SK-N-SH (cell line): ENCODE measurements at regions not wholly inside any gene's neighbourhood (a gene's known extent, or its start where the extent isn't known, plus 50 kb on each side); places are given as distances from the start of the nearest gene placed in this dataset.
"Not testable (repeated sequence)": the region's sequence is repeated elsewhere in the genome, so short reads cannot be mapped to it uniquely, and the experiment has no call there.

ENCODE experiments used
- CTCF ChIA-PET: fragments of 300-600, 350-600 bp; formaldehyde crosslinking; extraction: SDS; loops from one replicate; lab custom pipeline; 2021; lab: Yijun Ruan, JAX
- POLR2A ChIA-PET: fragments of 350-600 bp; sonication (Branson Sonifier 250); formaldehyde crosslinking; extraction: SDS; loops from one replicate; lab custom pipeline; 2020; ENCODE audit warnings: antibody characterized with exemption, inconsistent platforms; lab: Yijun Ruan, JAX
- DNase-seq: peaks from one replicate; pipeline ENCODE4 v3.0.0; 2012
- H2AFZ ChIP-seq: fragments of 200-600 bp; sonication (generic); 2 replicates; pipeline ENCODE4 v1.8.1; 2016; ENCODE audit warnings: antibody characterized with exemption, mild to moderate bottlenecking, low read depth
- H3F3A ChIP-seq: fragments of 200-600 bp; sonication (generic); replicated peaks from 2 replicates; pipeline ENCODE3; 2016; ENCODE audit warnings: antibody characterized with exemption, mild to moderate bottlenecking; ENCODE audit not compliant: insufficient read depth
- H3K27ac ChIP-seq, 2 experiments: fragments of 200-500 bp in 1 of 2; fragments of 200-600 bp in 1 of 2; sonication (Bioruptor generic) in 1 of 2; sonication (generic), shearing (Covaris generic) in 1 of 2; 2 replicates each; pipeline versions ENCODE4 v1.5.1 to v1.6.1; 2014 to 2016; ENCODE audit warnings: low read depth in 2 of 2, inconsistent platforms in 1 of 2, low read length in 1 of 2, mild to moderate bottlenecking in 1 of 2, mixed read lengths in 1 of 2
- H3K27me3 ChIP-seq: fragments of 200-600 bp; sonication (generic), shearing (Covaris generic); 2 replicates; pipeline ENCODE4 v1.6.1; 2016; ENCODE audit warnings: mixed run types; ENCODE audit not compliant: insufficient read depth
- H3K36me3 ChIP-seq, 2 experiments: fragments of 200-500 bp in 1 of 2; fragments of 200-600 bp in 1 of 2; sonication (Bioruptor generic) in 1 of 2; sonication (generic) in 1 of 2; replicated peaks in 1 of 2; 2 replicates each; pipeline versions ENCODE3 to v1.5.1; 2014 to 2016; ENCODE audit warnings: low read length in 1 of 2, mild to moderate bottlenecking in 1 of 2; ENCODE audit not compliant: insufficient read depth in 2 of 2, control insufficient read depth in 1 of 2
- H3K4me1 ChIP-seq, 2 experiments: fragments of 200-500 bp in 1 of 2; fragments of 200-600 bp in 1 of 2; sonication (Bioruptor generic) in 1 of 2; sonication (generic), shearing (Covaris generic) in 1 of 2; 2 replicates each; pipeline versions ENCODE4 v1.5.1 to v1.6.1; 2014 to 2016; ENCODE audit warnings: low read depth in 1 of 2, low read length in 1 of 2, mixed run types in 1 of 2; ENCODE audit not compliant: insufficient read depth in 2 of 2, control insufficient read depth in 1 of 2
- H3K4me2 ChIP-seq: fragments of 200-600 bp; sonication (generic), shearing (Covaris generic); 2 replicates; pipeline ENCODE4 v1.6.1; 2017; ENCODE audit warnings: mixed run types
- H3K4me3 ChIP-seq, 2 experiments: fragments of 200-500 bp in 1 of 2; fragments of 200-600 bp in 1 of 2; sonication (Bioruptor generic) in 1 of 2; sonication (generic), shearing (Covaris generic) in 1 of 2; 2 replicates each; pipeline versions ENCODE4 v1.5.1 to v1.8.1; 2014 to 2016; ENCODE audit warnings: low read depth in 2 of 2, inconsistent platforms in 1 of 2, low read length in 1 of 2, mild to moderate bottlenecking in 1 of 2, mixed read lengths in 1 of 2, moderate library complexity in 1 of 2
- H3K79me2 ChIP-seq: fragments of 200-600 bp; sonication (generic); 2 replicates; pipeline ENCODE4 v1.8.1; 2017; ENCODE audit warnings: mild to moderate bottlenecking; ENCODE audit not compliant: insufficient read depth
- H3K9ac ChIP-seq: fragments of 200-600 bp; sonication (generic); 2 replicates; pipeline ENCODE4 v1.6.1; 2017; ENCODE audit warnings: mixed run types
- H3K9me2 ChIP-seq: fragments of 200-600 bp; sonication (generic); 2 replicates; pipeline ENCODE4 v1.6.1; 2017; ENCODE audit warnings: mixed run types
- H3K9me3 ChIP-seq: fragments of 200-600 bp; sonication (generic); 2 replicates; pipeline ENCODE4 v1.6.1; 2017; ENCODE audit warnings: mixed run types, mild to moderate bottlenecking, moderate library complexity
- H4K20me1 ChIP-seq: fragments of 200-600 bp; sonication (generic); 2 replicates; pipeline ENCODE4 v1.6.1; 2017; ENCODE audit warnings: mild to moderate bottlenecking, mixed run types; ENCODE audit not compliant: insufficient read depth
- ELF1 ChIP-seq: IDR thresholded peaks from 2 replicates; pipeline ENCODE4 v1.4.0; 2012
- WGBS: methylation state at CpG from one replicate; pipeline ENCODE4 v1.1.6; 2017; ENCODE audit warnings: low lambda C conversion rate; 5-methylcytosine and 5-hydroxymethylcytosine counted together
- TF ChIP-seq, protein P1 (sequence below): IDR thresholded peaks from 2 replicates; pipeline ENCODE4 v1.4.0; 2012; ENCODE audit warnings: low read depth
- TF ChIP-seq, protein P2 (sequence below): fragments of 200-600 bp; sonication (generic); IDR thresholded peaks from 2 replicates; pipeline ENCODE4 v1.6.1; 2017; ENCODE audit warnings: antibody characterized with exemption, mild to moderate bottlenecking, moderate library complexity

DNA sequence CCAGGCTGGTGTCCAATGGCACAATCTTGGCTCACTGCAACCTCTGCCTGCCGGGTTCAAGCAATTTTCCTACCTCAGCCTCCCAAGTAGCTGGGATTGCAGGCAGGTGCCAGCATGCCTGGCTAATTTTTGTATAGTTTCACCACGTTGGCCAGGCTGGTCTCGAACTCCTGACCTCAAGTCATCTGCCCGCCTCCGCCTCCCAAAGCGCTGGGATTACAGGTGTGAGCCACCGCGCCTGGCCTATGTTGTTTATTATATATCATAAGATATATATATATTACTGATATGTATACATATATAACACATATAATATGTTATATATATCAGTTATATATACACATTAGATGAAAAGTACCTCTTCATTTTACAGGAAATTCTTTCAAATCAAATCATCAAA is 914.7 kb downstream of the FOXD4L5 start:
- CTCF ChIA-PET, H3K4me2 ChIP-seq, H3K79me2 ChIP-seq, H3K9me3 ChIP-seq, H3K36me3 ChIP-seq, H4K20me1 ChIP-seq, H3K9ac ChIP-seq, H3K27ac ChIP-seq, H3K4me3 ChIP-seq, H3K4me1 ChIP-seq, H3F3A ChIP-seq, DNase-seq, H3K9me2 ChIP-seq, POLR2A ChIA-PET, H2AFZ ChIP-seq, H3K27me3 ChIP-seq: not testable (repeated sequence)
- 66% methylated on average over 7 of the region's 8 CpGs for WGBS

DNA sequence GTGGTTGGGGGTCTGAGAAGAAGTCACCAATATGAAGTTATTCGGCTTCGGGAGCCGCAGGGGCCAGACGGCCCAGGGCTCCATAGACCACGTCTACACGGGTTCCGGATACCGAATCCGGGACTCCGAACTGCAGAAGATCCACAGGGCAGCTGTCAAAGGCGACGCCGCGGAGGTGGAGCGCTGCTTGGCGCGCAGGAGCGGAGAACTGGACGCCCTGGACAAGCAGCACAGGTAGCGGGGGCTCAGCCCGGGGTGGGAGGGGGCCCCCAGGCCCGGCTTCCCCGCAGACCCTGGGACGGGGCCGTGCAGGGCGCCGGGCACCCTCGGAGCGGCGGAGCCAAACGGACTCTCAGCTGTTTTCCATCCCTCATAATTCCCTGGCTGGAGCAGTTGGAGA is 915.4 kb downstream of the FOXD4L5 start:
- H3K9me2 ChIP-seq, H3K27me3 ChIP-seq, DNase-seq, H3K79me2 ChIP-seq, H2AFZ ChIP-seq, H3K4me3 ChIP-seq, H3K27ac ChIP-seq, H3K4me1 ChIP-seq, H3K9ac ChIP-seq, H3F3A ChIP-seq, H4K20me1 ChIP-seq, H3K36me3 ChIP-seq, CTCF ChIA-PET, H3K4me2 ChIP-seq, H3K9me3 ChIP-seq, POLR2A ChIA-PET: not testable (repeated sequence)
- no CpG with 5 or more reads among the region's 31 CpGs for WGBS

DNA sequence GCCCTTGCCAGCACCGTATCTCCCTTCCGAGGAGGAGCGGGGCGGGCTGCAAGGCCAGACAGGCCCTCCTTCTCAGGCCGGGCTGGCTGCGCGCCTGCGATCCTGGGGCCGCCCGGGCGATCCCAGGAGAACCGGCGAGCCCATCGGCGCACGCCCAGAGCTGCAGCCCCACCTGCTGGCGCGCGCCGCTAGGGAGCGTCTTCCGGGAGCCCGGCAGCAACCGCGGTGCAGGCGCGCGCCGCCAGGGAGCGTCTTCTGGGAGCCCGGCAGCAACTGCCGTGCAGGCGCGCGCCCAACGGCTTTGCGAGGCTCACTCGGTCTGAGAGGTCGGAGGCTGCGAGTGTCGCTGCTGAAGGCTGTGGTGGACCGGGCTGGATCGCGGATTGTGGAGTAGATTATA is 915.9 kb downstream of the FOXD4L5 start:
- H3K36me3 ChIP-seq, H3K9me2 ChIP-seq, H3K9ac ChIP-seq, POLR2A ChIA-PET, H3K9me3 ChIP-seq, H3K79me2 ChIP-seq, H4K20me1 ChIP-seq, H3K4me1 ChIP-seq, H3K27me3 ChIP-seq, H3F3A ChIP-seq, DNase-seq, H3K4me2 ChIP-seq, CTCF ChIA-PET, H3K27ac ChIP-seq, H2AFZ ChIP-seq: not testable (repeated sequence)
- WGBS = 0% methylated on average over 4 of the region's 44 CpGs
- TF ChIP-seq, protein P1, sequence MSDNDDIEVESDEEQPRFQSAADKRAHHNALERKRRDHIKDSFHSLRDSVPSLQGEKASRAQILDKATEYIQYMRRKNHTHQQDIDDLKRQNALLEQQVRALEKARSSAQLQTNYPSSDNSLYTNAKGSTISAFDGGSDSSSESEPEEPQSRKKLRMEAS = 0 out of 2 replicates have a peak, but pooled peaks have one; percentile 14
- peak; percentile 41; the same call in 1 of the 2 replicates for TF ChIP-seq ELF1
- TF ChIP-seq, protein P2, sequence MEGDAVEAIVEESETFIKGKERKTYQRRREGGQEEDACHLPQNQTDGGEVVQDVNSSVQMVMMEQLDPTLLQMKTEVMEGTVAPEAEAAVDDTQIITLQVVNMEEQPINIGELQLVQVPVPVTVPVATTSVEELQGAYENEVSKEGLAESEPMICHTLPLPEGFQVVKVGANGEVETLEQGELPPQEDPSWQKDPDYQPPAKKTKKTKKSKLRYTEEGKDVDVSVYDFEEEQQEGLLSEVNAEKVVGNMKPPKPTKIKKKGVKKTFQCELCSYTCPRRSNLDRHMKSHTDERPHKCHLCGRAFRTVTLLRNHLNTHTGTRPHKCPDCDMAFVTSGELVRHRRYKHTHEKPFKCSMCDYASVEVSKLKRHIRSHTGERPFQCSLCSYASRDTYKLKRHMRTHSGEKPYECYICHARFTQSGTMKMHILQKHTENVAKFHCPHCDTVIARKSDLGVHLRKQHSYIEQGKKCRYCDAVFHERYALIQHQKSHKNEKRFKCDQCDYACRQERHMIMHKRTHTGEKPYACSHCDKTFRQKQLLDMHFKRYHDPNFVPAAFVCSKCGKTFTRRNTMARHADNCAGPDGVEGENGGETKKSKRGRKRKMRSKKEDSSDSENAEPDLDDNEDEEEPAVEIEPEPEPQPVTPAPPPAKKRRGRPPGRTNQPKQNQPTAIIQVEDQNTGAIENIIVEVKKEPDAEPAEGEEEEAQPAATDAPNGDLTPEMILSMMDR = peak; percentile 28; the same call in 1 of the 2 replicates
- H3K4me3 ChIP-seq = peak overlapping the region in 1 of 2 experiments; percentile 25; a peak in 1 of 4 replicates

DNA sequence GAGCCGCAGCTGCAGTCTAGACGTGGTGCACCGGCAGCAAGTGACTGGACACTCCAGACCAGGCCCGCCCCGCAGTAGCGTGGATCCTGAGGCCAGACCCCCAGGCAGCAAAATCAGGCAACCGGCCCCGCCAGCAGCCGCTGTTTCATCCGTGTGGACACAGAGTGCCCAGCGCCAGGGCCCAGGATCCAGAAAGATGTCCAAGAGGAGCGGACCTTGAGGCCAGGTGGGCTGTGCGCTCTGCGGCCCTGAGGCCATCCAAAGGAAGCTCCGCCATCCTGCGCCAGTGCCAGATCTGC is 916.4 kb downstream of the FOXD4L5 start:
- POLR2A ChIA-PET = not testable (repeated sequence)
- WGBS = no CpG with 5 or more reads among the region's 16 CpGs

DNA sequence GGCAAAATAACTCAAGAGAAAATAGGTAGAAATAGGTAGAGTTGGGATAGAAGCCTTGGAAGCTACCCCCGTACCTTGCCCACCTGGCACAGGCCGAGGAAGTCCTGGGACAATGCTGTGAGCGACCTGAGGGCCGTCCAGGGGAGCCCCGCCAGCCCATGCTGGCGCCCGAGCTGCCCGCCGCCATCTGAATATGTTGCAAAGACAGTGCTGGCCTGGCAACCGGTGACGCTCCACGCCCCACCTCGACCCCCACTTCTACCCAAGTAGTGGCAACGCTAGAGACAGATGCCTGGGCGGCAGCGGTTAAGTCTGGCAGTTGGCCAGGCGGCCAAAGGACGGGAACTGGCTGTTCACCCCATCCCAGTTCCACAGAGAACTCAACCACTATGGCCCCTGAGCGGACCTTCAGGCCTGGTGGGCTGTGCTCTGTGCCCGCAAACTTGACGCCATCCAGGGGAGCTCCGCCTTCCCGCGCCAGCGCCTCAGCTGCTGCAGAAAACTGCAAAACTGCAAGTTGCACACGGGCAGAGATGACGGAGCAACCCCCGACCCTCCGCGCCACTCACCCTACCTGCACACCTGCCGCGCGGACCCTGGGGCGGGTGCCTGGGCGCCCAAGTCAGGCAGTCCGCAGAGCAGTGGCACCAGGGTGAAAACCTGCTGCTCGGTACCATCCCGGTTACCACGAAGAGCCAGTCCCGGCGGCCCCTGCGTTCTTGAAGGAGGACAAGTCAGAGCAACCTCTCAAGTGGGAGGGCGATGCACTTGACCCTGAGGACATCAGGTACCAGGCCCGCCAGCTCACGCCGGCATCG is 917.0 kb downstream of the FOXD4L5 start:
- H2AFZ ChIP-seq, H3K4me2 ChIP-seq, H3K79me2 ChIP-seq, H3K36me3 ChIP-seq, H3K4me1 ChIP-seq, CTCF ChIA-PET, H3K9ac ChIP-seq, H4K20me1 ChIP-seq, H3K9me2 ChIP-seq, H3K27me3 ChIP-seq, POLR2A ChIA-PET, H3K9me3 ChIP-seq, DNase-seq, H3K27ac ChIP-seq, H3F3A ChIP-seq: not testable (repeated sequence)
- H3K4me3 ChIP-seq = peak overlapping the region in 1 of 2 experiments; percentile 12; a peak in 1 of 4 replicates
- WGBS = 36% methylated on average over 5 of the region's 47 CpGs

More for the DNA sequence above, 916.4 kb downstream of the FOXD4L5 start:
- H3K27ac ChIP-seq, H3K79me2 ChIP-seq, H3K4me2 ChIP-seq, H3K27me3 ChIP-seq, H3K4me1 ChIP-seq, H3F3A ChIP-seq, H3K9me3 ChIP-seq, H3K36me3 ChIP-seq, H3K9me2 ChIP-seq, H3K9ac ChIP-seq, CTCF ChIA-PET, DNase-seq, H2AFZ ChIP-seq, H4K20me1 ChIP-seq: not testable (repeated sequence)
- H3K4me3 ChIP-seq = peak overlapping the region in 1 of 2 experiments; percentile 12; a peak in 1 of 4 replicates
